MV-4-11 (cell line): ENCODE measurements at regions not wholly inside any gene's neighbourhood (a gene's known extent, or its start where the extent isn't known, plus 50 kb on each side); places are given as distances from the start of the nearest gene placed in this dataset.
A peak's percentile ranks its signal among the peaks of the same experiment; 100 is the strongest.

Experiments used
- DNase-seq: peaks from one replicate; lab custom pipeline; 2025; lab: John Stamatoyannopoulos, UW

- DNase-seq = no peak
These were observed 66.1 kb upstream of the APCDD1 start for GRCh38 chr18:10388373-10388772.

DNA sequence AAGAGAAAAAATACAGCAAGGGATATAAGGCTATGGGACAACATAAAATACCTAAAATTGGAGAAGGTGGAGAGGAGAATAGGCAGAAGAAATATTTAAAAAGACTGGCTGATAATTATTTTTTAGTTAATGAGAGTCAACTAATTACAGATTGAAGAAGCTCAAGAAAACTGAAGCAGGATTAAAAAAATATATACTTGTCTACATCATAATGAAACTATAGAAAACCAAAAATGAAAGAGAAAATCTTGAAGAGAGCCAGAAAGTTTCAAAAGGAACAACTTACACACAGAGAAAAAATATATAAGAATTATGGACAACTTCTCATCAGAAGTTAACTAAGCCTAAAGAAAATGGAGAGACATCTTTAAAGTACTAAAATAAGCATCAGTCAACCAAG lies 62.9 kb upstream of the APCDD1 start:
- no peak for DNase-seq

DNA sequence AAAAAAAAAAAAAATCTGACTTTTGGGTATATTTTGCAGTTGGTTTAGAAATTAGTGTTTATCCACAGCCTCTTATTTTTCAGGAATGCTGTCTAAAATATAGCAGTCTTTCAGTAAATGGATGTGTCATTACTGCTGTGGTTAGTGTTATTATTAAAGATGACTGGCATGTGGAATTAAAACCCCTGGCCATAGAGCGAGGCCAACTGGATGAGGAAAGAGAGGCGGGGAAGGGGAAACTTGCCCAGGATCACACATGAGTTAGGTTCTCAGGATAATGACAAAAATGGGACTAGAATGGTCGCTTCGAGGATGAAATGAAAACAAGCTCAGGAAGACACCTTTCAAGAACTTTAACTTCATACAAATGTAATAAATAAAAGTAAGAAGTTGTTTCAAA lies 57.4 kb upstream of the APCDD1 start:
- DNase-seq = no peak

- no peak for DNase-seq
These were observed 55.9 kb upstream of the APCDD1 start for GRCh38 chr18:10398571-10398970.

- DNase-seq = no peak
These were observed 55.0 kb upstream of the APCDD1 start for GRCh38 chr18:10399465-10399864.

DNA sequence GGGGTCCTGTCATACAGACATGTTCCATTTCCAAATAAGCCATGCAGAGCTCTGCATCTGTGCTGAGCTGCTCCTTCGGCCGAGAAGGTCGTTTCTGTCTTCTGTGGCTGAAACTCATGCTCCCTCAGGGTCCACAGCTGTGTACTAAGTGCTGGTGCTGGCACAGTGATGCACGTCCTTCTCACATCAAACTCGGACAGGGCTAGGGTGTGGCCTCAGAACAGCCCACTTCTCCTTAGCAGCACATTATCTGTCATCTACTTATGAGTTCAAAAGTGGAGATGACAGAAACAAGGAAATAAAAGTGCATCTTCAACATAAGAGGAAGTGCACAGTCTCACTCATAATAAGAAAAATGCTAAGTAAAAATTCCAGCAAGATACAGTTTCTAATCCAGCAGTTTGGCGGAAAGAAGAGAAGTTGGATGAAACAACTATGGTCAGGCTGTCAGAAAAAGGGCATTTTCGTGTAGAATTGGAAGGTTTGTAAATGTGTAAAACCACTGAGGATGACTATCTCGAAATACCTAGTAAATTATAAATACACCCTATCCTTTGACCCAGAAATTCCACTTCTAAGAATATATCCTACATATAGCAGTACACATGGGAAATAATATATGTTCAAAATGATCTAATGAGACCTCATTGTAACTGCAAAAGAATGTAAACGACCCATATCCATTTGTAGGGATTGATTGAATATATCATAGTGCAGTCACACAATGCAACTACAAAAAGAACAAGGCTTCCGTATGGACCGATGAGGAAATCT lies 53.7 kb upstream of the APCDD1 start:
- DNase-seq = peak; percentile 89

GRCh38 chr18:10401521-10401920 lies 52.9 kb upstream of the APCDD1 start:
- no peak for DNase-seq

GRCh38 chr18:10401930-10402329 lies 52.5 kb upstream of the APCDD1 start:
- no peak for DNase-seq

GRCh38 chr18:10402871-10403559 lies 51.4 kb upstream of the APCDD1 start:
- no peak for DNase-seq

DNA sequence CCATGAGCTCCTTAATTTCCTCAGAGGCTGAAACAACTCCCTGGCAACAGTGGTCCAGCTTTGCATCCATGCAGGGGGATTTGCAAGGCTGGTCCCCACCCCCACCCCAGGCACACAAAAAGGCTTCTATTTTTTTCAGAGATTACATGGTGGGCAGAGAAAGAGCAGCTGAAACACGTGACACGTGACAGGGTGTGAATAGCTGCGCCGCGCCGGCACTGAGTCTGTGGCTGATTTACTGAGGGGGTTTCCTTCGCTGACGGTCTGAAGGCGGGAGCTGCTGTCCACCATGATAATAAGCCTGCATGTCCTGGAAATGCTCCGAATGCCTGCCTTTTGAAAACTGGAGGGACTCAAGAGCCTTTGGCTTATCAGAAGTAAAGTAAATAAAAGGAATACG lies 50.7 kb upstream of the APCDD1 start:
- DNase-seq = no peak

GRCh38 chr18:10404168-10404567 lies 50.3 kb upstream of the APCDD1 start:
- no peak for DNase-seq
